Mammary epithelial cell (primary cell): ENCODE measurements at regions not wholly inside any gene's neighbourhood (a gene's known extent, or its start where the extent isn't known, plus 50 kb on each side); places are given as distances from the start of the nearest gene placed in this dataset.

ENCODE experiments used
- CTCF ChIP-seq, 2 donors: IDR thresholded peaks in 1 of 2; conservative IDR thresholded peaks in 1 of 2; 2 replicates each; pipeline ENCODE4 v1.5.1; 2011 to 2012; ENCODE audit warnings: inconsistent platforms in 2 of 2, low read length in 2 of 2, mild to moderate bottlenecking in 2 of 2, control low read depth in 1 of 2, low read depth in 1 of 2; ENCODE audit not compliant: insufficient read depth in 1 of 2; ENCODE audit errors: extremely low read depth in 1 of 2
- EZH2 ChIP-seq: IDR thresholded peaks from 2 replicates; pipeline ENCODE4 v1.6.1; 2012; ENCODE audit warnings: low read length, inconsistent platforms, borderline replicate concordance

DNA sequence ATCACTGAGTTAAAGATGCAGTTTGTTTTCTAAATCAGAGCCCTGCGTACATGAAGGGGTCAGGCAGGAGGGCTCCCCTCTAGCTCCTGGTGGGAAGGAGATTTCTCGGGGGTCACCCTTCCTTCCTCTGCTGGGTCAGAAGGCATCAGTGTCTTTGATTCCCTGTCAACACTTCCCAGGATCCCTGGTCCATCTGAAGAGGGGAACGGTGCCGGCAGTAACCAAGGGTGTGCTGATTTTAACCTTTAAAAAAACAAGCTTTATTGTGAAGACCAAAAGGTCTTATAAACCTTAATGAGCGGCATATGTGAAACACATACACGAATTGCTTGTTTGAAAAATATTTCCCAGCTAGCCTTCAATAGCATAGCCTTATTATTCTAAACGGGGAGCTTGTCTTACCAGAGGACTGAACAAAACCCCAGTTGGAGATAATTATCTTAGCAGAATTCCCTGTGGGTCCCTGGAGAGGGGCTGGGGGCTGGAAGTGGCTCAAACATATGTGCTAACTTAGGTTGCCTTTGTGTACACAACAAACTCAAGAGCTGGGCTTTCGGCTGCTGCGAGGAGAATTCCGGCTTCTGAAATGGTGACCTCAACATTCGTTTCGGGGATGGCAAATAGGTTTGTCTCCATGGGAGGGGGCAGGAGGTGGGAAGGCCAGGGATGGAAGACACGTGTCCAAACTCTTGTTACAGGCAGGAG lies 114.9 kb upstream of the MYCN start:
- TF ChIP-seq CTCF (conservative IDR thresholded peaks at IDR 0.05 in 1 of 2, IDR thresholded peaks at IDR 0.05 in 1 of 2; ENCODE audit: extremely low read depth in 1 of 2, insufficient read depth in 1 of 2, low read depth in 1 of 2, low read length in 2 of 2): no peak
- TF ChIP-seq EZH2: no peak
